ENCODE measurements at regions not wholly inside any gene's neighbourhood (a gene's known extent, or its start where the extent isn't known, plus 50 kb on each side); places are given as distances from the start of the nearest gene placed in this dataset. TPM values are rescaled to one million over a fixed set of nuclear protein-coding genes. Genes with fewer than 3 reads are reported as not detected.

Small RNAs in the stretch of these regions (small RNA-seq; reads per million reads assigned to genes)
- gene RN7SKP31 (ENCODE audit: insufficient read depth) (not detected), gene RNU6-985P (ENCODE audit: insufficient read depth) (not detected)
